ENCODE measurements at regions not wholly inside any gene's neighbourhood (a gene's known extent, or its start where the extent isn't known, plus 50 kb on each side); places are given as distances from the start of the nearest gene placed in this dataset.

- Histone ChIP-seq H3K36me3 (ENCODE audit: control insufficient read depth in 2 of 2, extremely low read depth in 1 of 2, insufficient read depth in 2 of 2, low read length in 2 of 2) (no peaks in the 10 kb centered on the region), H3K9ac (ENCODE audit: control insufficient read depth, extremely low read depth, insufficient read depth, low read length) (no peak overlapping the region), H3K9me1 (ENCODE audit: control insufficient read depth, extremely low read depth, insufficient read depth, low read length) (no peaks in the 10 kb centered on the region), H4K20me1 (ENCODE audit: control insufficient read depth, extremely low read depth, insufficient read depth, low read length) (no peaks in the 10 kb centered on the region), H3K27me3 (ENCODE audit: control insufficient read depth, extremely low read depth, insufficient read depth, low read length) (no peaks in the 10 kb centered on the region), H3K27ac (ENCODE audit: control insufficient read depth, insufficient read depth, low read length) (no peak overlapping the region), H3K4me3 (ENCODE audit: control insufficient read depth in 2 of 3, extremely low read depth in 1 of 3, insufficient read depth in 2 of 3, low read depth in 1 of 3, low read length in 3 of 3) (no peak overlapping the region), H2AFZ (ENCODE audit: control insufficient read depth, low read length) (no peak overlapping the region), H3K9me3 (ENCODE audit: control insufficient read depth, low read depth, low read length) (no peaks in the 10 kb centered on the region), H3K4me2 (ENCODE audit: control insufficient read depth, extremely low read depth, insufficient read depth, low read depth, low read length) (no peak overlapping the region), H3K79me2 (ENCODE audit: control insufficient read depth, insufficient read depth, low read length) (no peaks in the 10 kb centered on the region), H3K4me1 (ENCODE audit: control insufficient read depth, extremely low read depth, insufficient read depth, low read length) (no peaks in the 10 kb centered on the region)
- FAIRE-seq (no peak), DNase-seq (ENCODE audit: low read depth, low spot score) (no peak)
- dilution Hi-C loops (cut with MboI; ENCODE audit: extremely low pct_ligation_motif_present, low sequenced_read_pairs): no loop called here
- TF ChIP-seq CTCF (optimal IDR thresholded peaks at IDR 0.05 in 1 of 3, IDR thresholded peaks at IDR 0.05 in 1 of 3, conservative IDR thresholded peaks at IDR 0.05 in 1 of 3; ENCODE audit: extremely low read depth in 1 of 3, insufficient read depth in 2 of 3, low read length in 3 of 3) (no peak), EZH2 (IDR thresholded peaks at IDR 0.05; ENCODE audit: low read length) (no peak)
These were observed 146.9 kb upstream of the RARB start for GRCh38 chr3:25281041-25281731.

GRCh38 chr3:25281732-25282126 is 146.3 kb upstream of the RARB start:
- no peak overlapping the region for H2AFZ ChIP-seq (ENCODE audit: control insufficient read depth, low read length)
- no peaks in the 10 kb centered on the region for H3K27me3 ChIP-seq (ENCODE audit: control insufficient read depth, extremely low read depth, insufficient read depth, low read length)
- no peak for FAIRE-seq
- no peaks in the 10 kb centered on the region for H3K9me1 ChIP-seq (ENCODE audit: control insufficient read depth, extremely low read depth, insufficient read depth, low read length)
- no peaks in the 10 kb centered on the region for H4K20me1 ChIP-seq (ENCODE audit: control insufficient read depth, extremely low read depth, insufficient read depth, low read length)
- no peak overlapping the region for H3K4me2 ChIP-seq (ENCODE audit: control insufficient read depth, extremely low read depth, insufficient read depth, low read depth, low read length)
- no peak overlapping the region for H3K4me3 ChIP-seq (ENCODE audit: control insufficient read depth in 2 of 3, extremely low read depth in 1 of 3, insufficient read depth in 2 of 3, low read depth in 1 of 3, low read length in 3 of 3)
- no peaks in the 10 kb centered on the region for H3K36me3 ChIP-seq (ENCODE audit: control insufficient read depth in 2 of 2, extremely low read depth in 1 of 2, insufficient read depth in 2 of 2, low read length in 2 of 2)
- H3K27ac ChIP-seq (ENCODE audit: control insufficient read depth, insufficient read depth, low read length): no peak overlapping the region
- H3K9me3 ChIP-seq (ENCODE audit: control insufficient read depth, low read depth, low read length): no peaks in the 10 kb centered on the region
- no peak overlapping the region for H3K9ac ChIP-seq (ENCODE audit: control insufficient read depth, extremely low read depth, insufficient read depth, low read length)
- dilution Hi-C loops (cut with MboI; ENCODE audit: extremely low pct_ligation_motif_present, low sequenced_read_pairs): no loop called here
- no peak for DNase-seq (ENCODE audit: low read depth, low spot score)
- H3K79me2 ChIP-seq (ENCODE audit: control insufficient read depth, insufficient read depth, low read length): no peaks in the 10 kb centered on the region
- H3K4me1 ChIP-seq (ENCODE audit: control insufficient read depth, extremely low read depth, insufficient read depth, low read length): no peaks in the 10 kb centered on the region
- TF ChIP-seq EZH2 (IDR thresholded peaks at IDR 0.05; ENCODE audit: low read length): no peak
- no peak for TF ChIP-seq CTCF (optimal IDR thresholded peaks at IDR 0.05 in 1 of 3, IDR thresholded peaks at IDR 0.05 in 1 of 3, conservative IDR thresholded peaks at IDR 0.05 in 1 of 3; ENCODE audit: extremely low read depth in 1 of 3, insufficient read depth in 2 of 3, low read length in 3 of 3)
